ENCODE measurements at regions not wholly inside any gene's neighbourhood (a gene's known extent, or its start where the extent isn't known, plus 50 kb on each side); places are given as distances from the start of the nearest gene placed in this dataset.

DNA sequence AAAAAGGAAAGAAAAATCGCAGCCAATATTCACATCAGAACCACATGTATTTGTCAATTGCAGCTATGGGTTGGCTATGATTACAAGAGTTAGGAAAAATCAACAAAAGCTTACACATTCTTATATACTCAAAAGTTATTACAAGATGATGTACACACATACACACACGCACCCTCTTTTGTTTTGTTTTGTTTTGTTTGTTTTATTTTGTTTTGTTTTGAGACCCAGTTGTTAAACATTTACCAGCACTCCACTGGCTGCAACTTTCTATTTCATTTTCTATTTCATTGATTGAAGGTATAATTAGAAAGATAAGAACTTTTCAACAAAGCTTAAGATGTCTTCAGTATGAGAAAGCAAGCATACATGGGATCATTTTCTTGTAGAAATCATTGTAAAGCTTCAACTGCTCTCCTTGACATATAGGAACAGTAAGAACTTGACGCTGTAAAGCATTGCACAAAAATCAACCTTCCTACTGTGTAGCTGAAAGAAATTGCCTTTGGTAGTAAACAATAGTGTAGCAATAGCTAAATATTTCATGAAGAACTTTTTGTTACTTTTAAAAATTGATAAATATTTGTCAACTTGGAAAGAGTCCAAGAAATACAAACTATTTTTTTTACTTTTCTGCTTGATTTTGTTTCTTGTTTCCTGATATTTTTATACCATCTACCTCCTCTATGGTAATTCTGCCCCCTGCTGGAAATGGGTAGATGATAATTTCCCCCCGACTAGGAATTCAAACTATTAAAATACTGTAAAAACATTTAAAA is 205.9 kb downstream of the MBL2 start:
- no peak for DNase-seq (ENCODE audit: low spot score in 2 of 2, unreplicated experiment in 2 of 2)
- H3K27ac Mint-ChIP-seq, result peak overlapping the region; percentile 10
- peaks cover 14% of the 10 kb centered on the region for H3K4me1 Mint-ChIP-seq
- no peaks in the 10 kb centered on the region for H3K9me3 Mint-ChIP-seq
- H3K4me3 Mint-ChIP-seq, result no peak overlapping the region
- TF ChIP-seq, protein P1, sequence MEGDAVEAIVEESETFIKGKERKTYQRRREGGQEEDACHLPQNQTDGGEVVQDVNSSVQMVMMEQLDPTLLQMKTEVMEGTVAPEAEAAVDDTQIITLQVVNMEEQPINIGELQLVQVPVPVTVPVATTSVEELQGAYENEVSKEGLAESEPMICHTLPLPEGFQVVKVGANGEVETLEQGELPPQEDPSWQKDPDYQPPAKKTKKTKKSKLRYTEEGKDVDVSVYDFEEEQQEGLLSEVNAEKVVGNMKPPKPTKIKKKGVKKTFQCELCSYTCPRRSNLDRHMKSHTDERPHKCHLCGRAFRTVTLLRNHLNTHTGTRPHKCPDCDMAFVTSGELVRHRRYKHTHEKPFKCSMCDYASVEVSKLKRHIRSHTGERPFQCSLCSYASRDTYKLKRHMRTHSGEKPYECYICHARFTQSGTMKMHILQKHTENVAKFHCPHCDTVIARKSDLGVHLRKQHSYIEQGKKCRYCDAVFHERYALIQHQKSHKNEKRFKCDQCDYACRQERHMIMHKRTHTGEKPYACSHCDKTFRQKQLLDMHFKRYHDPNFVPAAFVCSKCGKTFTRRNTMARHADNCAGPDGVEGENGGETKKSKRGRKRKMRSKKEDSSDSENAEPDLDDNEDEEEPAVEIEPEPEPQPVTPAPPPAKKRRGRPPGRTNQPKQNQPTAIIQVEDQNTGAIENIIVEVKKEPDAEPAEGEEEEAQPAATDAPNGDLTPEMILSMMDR (IDR thresholded peaks at IDR 0.05; ENCODE audit: unreplicated experiment), result no peak
- H3K27me3 Mint-ChIP-seq (ENCODE audit: low read depth), result peaks cover 14% of the 10 kb centered on the region
- no peaks in the 10 kb centered on the region for H3K36me3 Mint-ChIP-seq

DNA sequence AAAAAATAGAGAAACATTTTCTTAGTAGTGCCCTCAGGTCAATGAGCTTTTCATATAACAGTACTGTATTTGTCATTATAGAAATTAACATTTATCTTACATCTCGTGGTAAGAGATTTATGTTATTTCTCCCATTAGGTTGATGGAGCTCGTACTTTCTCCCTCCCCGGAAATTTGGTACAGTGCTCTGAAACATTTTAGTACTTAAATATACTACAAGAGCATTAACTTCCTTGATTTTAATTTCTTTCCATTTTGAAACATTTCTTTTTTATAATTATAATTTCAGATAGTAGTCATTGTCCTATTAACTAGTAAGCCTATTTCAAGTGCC is 205.4 kb downstream of the MBL2 start:
- TF ChIP-seq, protein P1 (IDR thresholded peaks at IDR 0.05; ENCODE audit: unreplicated experiment), result peak; percentile 76

DNA sequence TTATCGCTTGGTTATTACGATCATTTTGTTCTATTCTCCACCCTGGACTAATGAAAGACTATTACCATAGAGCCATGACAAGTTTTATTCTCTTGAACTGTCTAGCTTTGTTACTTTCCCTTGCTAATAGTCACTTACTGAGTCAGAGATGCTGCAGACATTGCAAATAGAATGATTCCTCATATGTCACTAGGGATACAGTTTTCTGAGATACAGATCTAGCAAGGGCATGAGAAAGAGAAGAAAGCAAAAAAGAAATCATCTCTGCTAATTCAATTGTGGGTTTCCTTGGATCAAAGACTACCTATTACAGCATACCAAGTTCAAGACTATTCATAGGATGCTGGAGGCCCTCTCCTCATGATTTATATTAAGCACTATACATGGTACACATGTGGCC is 204.3 kb downstream of the MBL2 start:
- H3K27ac Mint-ChIP-seq, result no peak overlapping the region
- peaks cover 11% of the 10 kb centered on the region for H3K27me3 Mint-ChIP-seq (ENCODE audit: low read depth)
- no peak for DNase-seq (ENCODE audit: low spot score in 2 of 2, unreplicated experiment in 2 of 2)
- no peak overlapping the region for H3K4me3 Mint-ChIP-seq
- no peaks in the 10 kb centered on the region for H3K36me3 Mint-ChIP-seq
- peaks cover 14% of the 10 kb centered on the region for H3K4me1 Mint-ChIP-seq
- H3K9me3 Mint-ChIP-seq, result no peaks in the 10 kb centered on the region
- TF ChIP-seq, protein P1 (IDR thresholded peaks at IDR 0.05; ENCODE audit: unreplicated experiment), result no peak

More for the DNA sequence above, 205.4 kb downstream of the MBL2 start:
- Mint-ChIP-seq H3K4me1 (peaks cover 14% of the 10 kb centered on the region), H3K36me3 (no peaks in the 10 kb centered on the region), H3K27ac (no peak overlapping the region), H3K9me3 (no peaks in the 10 kb centered on the region), H3K4me3 (no peak overlapping the region), H3K27me3 (ENCODE audit: low read depth) (peaks cover 14% of the 10 kb centered on the region)
- DNase-seq (ENCODE audit: low spot score in 2 of 2, unreplicated experiment in 2 of 2), result no peak

DNA sequence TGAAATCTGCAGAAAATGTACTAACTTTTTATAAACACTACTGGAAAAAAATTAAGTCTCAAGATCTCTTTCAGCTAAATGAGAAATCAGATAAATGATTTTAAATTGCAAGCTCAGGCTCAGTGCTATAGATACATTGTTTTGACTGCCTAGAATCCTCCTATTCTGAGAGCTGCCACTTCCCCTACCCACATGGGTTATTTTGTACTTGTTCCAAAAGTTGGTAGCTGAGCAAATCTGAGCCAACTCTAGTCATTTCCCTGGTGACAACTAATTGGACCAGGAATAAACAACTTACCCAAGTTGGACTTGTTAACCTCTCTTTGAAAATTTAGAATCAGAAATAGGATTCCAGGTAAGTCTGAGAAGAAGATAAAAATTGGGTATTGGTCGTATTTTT is 202.1 kb downstream of the MBL2 start:
- H3K4me3 Mint-ChIP-seq, result no peak overlapping the region
- H3K9me3 Mint-ChIP-seq, result no peaks in the 10 kb centered on the region
- TF ChIP-seq, protein P1 (IDR thresholded peaks at IDR 0.05; ENCODE audit: unreplicated experiment), result no peak
- H3K4me1 Mint-ChIP-seq, result peaks cover 26% of the 10 kb centered on the region
- peaks cover 10% of the 10 kb centered on the region for H3K27me3 Mint-ChIP-seq (ENCODE audit: low read depth)
- H3K27ac Mint-ChIP-seq, result no peak overlapping the region
- no peak for DNase-seq (ENCODE audit: low spot score in 2 of 2, unreplicated experiment in 2 of 2)
- no peaks in the 10 kb centered on the region for H3K36me3 Mint-ChIP-seq

DNA sequence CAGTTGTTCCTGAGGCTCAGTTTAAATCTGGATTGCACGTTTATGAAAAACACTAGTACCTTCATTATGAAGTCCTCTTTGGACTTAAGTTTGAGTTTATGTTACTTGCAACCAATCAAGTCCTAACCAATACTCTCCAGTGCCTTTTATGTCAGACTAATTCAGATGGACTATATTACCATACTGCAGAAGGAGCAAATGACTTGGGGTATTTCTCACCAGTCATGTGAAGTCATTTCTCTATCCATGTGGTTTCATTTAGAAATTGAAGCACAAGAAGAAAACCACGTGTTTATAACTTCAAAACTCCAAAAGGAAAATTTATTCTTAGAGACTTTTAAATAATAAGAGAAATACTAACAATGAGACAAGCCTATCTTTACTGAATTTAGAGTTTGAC is 201.6 kb downstream of the MBL2 start:
- peaks cover 27% of the 10 kb centered on the region for H3K4me1 Mint-ChIP-seq
- DNase-seq (ENCODE audit: low spot score in 2 of 2, unreplicated experiment in 2 of 2), result no peak
- no peaks in the 10 kb centered on the region for H3K36me3 Mint-ChIP-seq
- H3K9me3 Mint-ChIP-seq, result no peaks in the 10 kb centered on the region
- H3K27me3 Mint-ChIP-seq (ENCODE audit: low read depth), result peaks cover 10% of the 10 kb centered on the region
- no peak overlapping the region for H3K27ac Mint-ChIP-seq
- TF ChIP-seq, protein P1 (IDR thresholded peaks at IDR 0.05; ENCODE audit: unreplicated experiment), result no peak
- H3K4me3 Mint-ChIP-seq, result no peak overlapping the region

Measured in mesothelial cell of epicardium (in vitro differentiated cells).